ENCODE measurements at regions not wholly inside any gene's neighbourhood (a gene's known extent, or its start where the extent isn't known, plus 50 kb on each side); places are given as distances from the start of the nearest gene placed in this dataset.
A peak's percentile ranks its signal among the peaks of the same experiment; 100 is the strongest.

- H3K27ac Mint-ChIP-seq = no peak overlapping the region
- Histone ChIP-seq H3K4me3 (replicated peaks in 1 of 3; ENCODE audit: low read depth in 2 of 3, low read length in 3 of 3) (no peak overlapping the region), H3K36me3 (replicated peaks in 1 of 2; ENCODE audit: control insufficient read depth in 1 of 2, insufficient read depth in 2 of 2, low read length in 2 of 2) (no peaks in the 10 kb centered on the region), H3K27me3 (ENCODE audit: control insufficient read depth in 2 of 2, insufficient read depth in 2 of 2, low read length in 2 of 2) (no peaks in the 10 kb centered on the region), H3K9ac (ENCODE audit: insufficient read depth, low read length, poor library complexity, severe bottlenecking) (no peak overlapping the region), H3K4me2 (replicated peaks; ENCODE audit: extremely low read depth, low read length, poor library complexity, severe bottlenecking) (no peak overlapping the region), H3K79me2 (ENCODE audit: insufficient read depth, low read length) (no peaks in the 10 kb centered on the region), H3K9me3 (replicated peaks in 1 of 2; ENCODE audit: control insufficient read depth in 1 of 2, insufficient read depth in 1 of 2, low read length in 2 of 2) (no peaks in the 10 kb centered on the region), H3K27ac (ENCODE audit: low read depth in 1 of 2, low read length in 2 of 2) (no peak overlapping the region), H3K4me1 (ENCODE audit: control insufficient read depth in 1 of 2, insufficient read depth in 2 of 2, low read length in 2 of 2) (peaks cover 4 to 6% of the 10 kb centered on the region in 2 donors), H4K20me1 (ENCODE audit: insufficient read depth, low read length) (no peaks in the 10 kb centered on the region), H2AFZ (ENCODE audit: insufficient read depth, low read depth, low read length, poor library complexity, severe bottlenecking) (peak overlapping the region; percentile 52)
- H3K4me3 Mint-ChIP-seq = no peak overlapping the region
- no peaks in the 10 kb centered on the region for H3K9me3 Mint-ChIP-seq
- DNase-seq = no peak
- H3K27me3 Mint-ChIP-seq (ENCODE audit: low read depth in 3 of 3) = peaks cover 1 to 2% (median 2%) of the 10 kb centered on the region in 3 donors
- TF ChIP-seq, protein P1, sequence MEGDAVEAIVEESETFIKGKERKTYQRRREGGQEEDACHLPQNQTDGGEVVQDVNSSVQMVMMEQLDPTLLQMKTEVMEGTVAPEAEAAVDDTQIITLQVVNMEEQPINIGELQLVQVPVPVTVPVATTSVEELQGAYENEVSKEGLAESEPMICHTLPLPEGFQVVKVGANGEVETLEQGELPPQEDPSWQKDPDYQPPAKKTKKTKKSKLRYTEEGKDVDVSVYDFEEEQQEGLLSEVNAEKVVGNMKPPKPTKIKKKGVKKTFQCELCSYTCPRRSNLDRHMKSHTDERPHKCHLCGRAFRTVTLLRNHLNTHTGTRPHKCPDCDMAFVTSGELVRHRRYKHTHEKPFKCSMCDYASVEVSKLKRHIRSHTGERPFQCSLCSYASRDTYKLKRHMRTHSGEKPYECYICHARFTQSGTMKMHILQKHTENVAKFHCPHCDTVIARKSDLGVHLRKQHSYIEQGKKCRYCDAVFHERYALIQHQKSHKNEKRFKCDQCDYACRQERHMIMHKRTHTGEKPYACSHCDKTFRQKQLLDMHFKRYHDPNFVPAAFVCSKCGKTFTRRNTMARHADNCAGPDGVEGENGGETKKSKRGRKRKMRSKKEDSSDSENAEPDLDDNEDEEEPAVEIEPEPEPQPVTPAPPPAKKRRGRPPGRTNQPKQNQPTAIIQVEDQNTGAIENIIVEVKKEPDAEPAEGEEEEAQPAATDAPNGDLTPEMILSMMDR (IDR thresholded peaks at IDR 0.05) = no peak
- WGBS (ENCODE audit: insufficient coverage) = 58% methylated on average over 2 of the region's 3 CpGs
- intact Hi-C loops (cut with micrococcal nuclease) = no loop called here
- peaks cover 9% of the 10 kb centered on the region for H3K4me1 Mint-ChIP-seq
- H3K36me3 Mint-ChIP-seq = no peaks in the 10 kb centered on the region
These were observed 75.6 kb upstream of the SLC2A1 start for GRCh38 chr1:43034195-43034658.

- intact Hi-C loops (cut with micrococcal nuclease) = no loop called here
- Histone ChIP-seq H4K20me1 (ENCODE audit: insufficient read depth, low read length) (no peaks in the 10 kb centered on the region), H3K4me2 (replicated peaks; ENCODE audit: extremely low read depth, low read length, poor library complexity, severe bottlenecking) (no peak overlapping the region), H3K9ac (ENCODE audit: insufficient read depth, low read length, poor library complexity, severe bottlenecking) (no peak overlapping the region), H3K9me3 (replicated peaks in 1 of 2; ENCODE audit: control insufficient read depth in 1 of 2, insufficient read depth in 1 of 2, low read length in 2 of 2) (no peaks in the 10 kb centered on the region), H2AFZ (ENCODE audit: insufficient read depth, low read depth, low read length, poor library complexity, severe bottlenecking) (no peak overlapping the region), H3K4me3 (replicated peaks in 1 of 3; ENCODE audit: low read depth in 2 of 3, low read length in 3 of 3) (no peak overlapping the region), H3K79me2 (ENCODE audit: insufficient read depth, low read length) (no peaks in the 10 kb centered on the region), H3K4me1 (ENCODE audit: control insufficient read depth in 1 of 2, insufficient read depth in 2 of 2, low read length in 2 of 2) (peaks cover 4 to 6% of the 10 kb centered on the region in 2 donors), H3K27ac (ENCODE audit: low read depth in 1 of 2, low read length in 2 of 2) (no peak overlapping the region), H3K27me3 (ENCODE audit: control insufficient read depth in 2 of 2, insufficient read depth in 2 of 2, low read length in 2 of 2) (no peaks in the 10 kb centered on the region), H3K36me3 (replicated peaks in 1 of 2; ENCODE audit: control insufficient read depth in 1 of 2, insufficient read depth in 2 of 2, low read length in 2 of 2) (no peaks in the 10 kb centered on the region)
- TF ChIP-seq, protein P1 (IDR thresholded peaks at IDR 0.05) = no peak
- H3K27me3 Mint-ChIP-seq (ENCODE audit: low read depth in 3 of 3) = peaks cover 0 to 8% (median under 1%) of the 10 kb centered on the region in 3 donors
- no peaks in the 10 kb centered on the region for H3K9me3 Mint-ChIP-seq
- H3K27ac Mint-ChIP-seq = no peak overlapping the region
- peaks cover 9% of the 10 kb centered on the region for H3K4me1 Mint-ChIP-seq
- no peak overlapping the region for H3K4me3 Mint-ChIP-seq
- DNase-seq = no peak
- 97% methylated on average over 5 of the region's 14 CpGs for WGBS (ENCODE audit: insufficient coverage)
- no peaks in the 10 kb centered on the region for H3K36me3 Mint-ChIP-seq
These were observed 72.9 kb upstream of the SLC2A1 start for GRCh38 chr1:43031316-43032203.

All from CD14-positive monocyte (primary cell).